HEK293 (cell line): ENCODE measurements at regions not wholly inside any gene's neighbourhood (a gene's known extent, or its start where the extent isn't known, plus 50 kb on each side); places are given as distances from the start of the nearest gene placed in this dataset.

Source experiments
- CTCF ChIA-PET: fragments of 350-600 bp; formaldehyde crosslinking; extraction: SDS; loops from one replicate; lab custom pipeline; 2021; ENCODE audit warnings: antibody characterized with exemption; lab: Yijun Ruan, JAX
- POLR2A ChIA-PET: fragments of 300-600 bp; formaldehyde crosslinking; extraction: SDS; loops from one replicate; lab custom pipeline; 2020; ENCODE audit warnings: antibody characterized with exemption, inconsistent platforms; lab: Yijun Ruan, JAX
- H3K27ac ChIP-seq: fragments of 200-500 bp; sonication (Bioruptor generic); 2 replicates; pipeline ENCODE4 v1.5.1; 2014; ENCODE audit warnings: low read depth, low read length, control low read depth, inconsistent platforms; ENCODE audit errors: extremely low read depth
- H3K36me3 ChIP-seq, 2 experiments: fragments of 200-500 bp in 1 of 2; sonication (Bioruptor generic) in 1 of 2; 1 replicate in 1 of 2; 2 replicates in 1 of 2; pipeline ENCODE4 v1.5.1; 2014 to 2017; ENCODE audit warnings: inconsistent platforms in 2 of 2, low read length in 2 of 2; ENCODE audit not compliant: control insufficient read depth in 2 of 2, insufficient read depth in 1 of 2
- H3K4me1 ChIP-seq: fragments of 200-500 bp; sonication (Bioruptor generic); 2 replicates; pipeline ENCODE4 v1.5.1; 2014; ENCODE audit warnings: mild to moderate bottlenecking, low read length, inconsistent platforms; ENCODE audit not compliant: control insufficient read depth, insufficient read depth
- H3K4me3 ChIP-seq: 2 replicates; pipeline ENCODE4 v1.5.1; 2011; ENCODE audit warnings: low read depth, mild to moderate bottlenecking, control low read depth, low read length, moderate library complexity
- H3K9me3 ChIP-seq: fragments of 200-500 bp; sonication (Bioruptor generic); 2 replicates; pipeline ENCODE4 v1.5.1; 2014; ENCODE audit warnings: low read depth, low read length, inconsistent platforms; ENCODE audit not compliant: control insufficient read depth, insufficient read depth
- EGR2 ChIP-seq: fragments of 450-650 bp; formaldehyde crosslinking; IDR thresholded peaks from 2 replicates; pipeline ENCODE4 v1.5.1; 2016; ENCODE audit warnings: low read depth, missing biosample characterization, missing genetic modification characterization
- ELK4 ChIP-seq: IDR thresholded peaks from 2 replicates; pipeline ENCODE4 v1.6.1; 2011; ENCODE audit warnings: mild to moderate bottlenecking, low read depth, low read length, borderline replicate concordance
- GLI2 ChIP-seq: fragments of 450-650 bp; formaldehyde crosslinking; IDR thresholded peaks from 2 replicates; pipeline ENCODE4; 2017; ENCODE audit warnings: missing biosample characterization, missing genetic modification characterization, low read depth, borderline replicate concordance
- KLF8 ChIP-seq: fragments of 450-650 bp; formaldehyde crosslinking; IDR thresholded peaks from 2 replicates; pipeline ENCODE4 v1.5.1; 2016; ENCODE audit warnings: missing biosample characterization, missing genetic modification characterization
- TSHZ1 ChIP-seq: fragments of 450-650 bp; formaldehyde crosslinking; IDR thresholded peaks from 2 replicates; pipeline ENCODE4 v1.5.1; 2016; ENCODE audit warnings: missing biosample characterization, missing genetic modification characterization, borderline replicate concordance
- ZBTB11 ChIP-seq: fragments of 450-650 bp; formaldehyde crosslinking; conservative IDR thresholded peaks from 2 replicates; pipeline ENCODE4 v1.5.1; 2016; ENCODE audit warnings: low read depth, missing biosample characterization, missing genetic modification characterization
- ZNF426 ChIP-seq: fragments of 450-650 bp; formaldehyde crosslinking; IDR thresholded peaks from 2 replicates; pipeline ENCODE4 v1.5.1; 2017; ENCODE audit warnings: missing biosample characterization, missing genetic modification characterization, mild to moderate bottlenecking, inconsistent platforms, moderate library complexity
- ZNF518A ChIP-seq: fragments of 450-650 bp; formaldehyde crosslinking; conservative IDR thresholded peaks from 2 replicates; pipeline ENCODE4 v1.5.1; 2016; ENCODE audit warnings: low read depth, missing biosample characterization, missing genetic modification characterization
- ZNF600 ChIP-seq: fragments of 450-650 bp; formaldehyde crosslinking; IDR thresholded peaks from 2 replicates; pipeline ENCODE4 v1.5.1; 2016; ENCODE audit warnings: missing biosample characterization, missing genetic modification characterization
- ZNF670 ChIP-seq: fragments of 450-650 bp; formaldehyde crosslinking; IDR thresholded peaks from 2 replicates; pipeline ENCODE4 v1.5.1; 2016; ENCODE audit warnings: missing biosample characterization, missing genetic modification characterization, low read depth
- ZNF701 ChIP-seq: fragments of 450-650 bp; formaldehyde crosslinking; IDR thresholded peaks from 2 replicates; pipeline ENCODE4 v1.5.1; 2016; ENCODE audit warnings: missing biosample characterization, missing genetic modification characterization
- ZNF843 ChIP-seq: fragments of 450-650 bp; formaldehyde crosslinking; IDR thresholded peaks from 2 replicates; pipeline ENCODE4 v1.5.1; 2016; ENCODE audit warnings: missing biosample characterization, missing genetic modification characterization
- TF ChIP-seq, protein P1 (sequence below): fragments of 450-650 bp; formaldehyde crosslinking; IDR thresholded peaks from 2 replicates; pipeline ENCODE4 v1.5.1; 2016; ENCODE audit warnings: missing biosample characterization, missing genetic modification characterization

DNA sequence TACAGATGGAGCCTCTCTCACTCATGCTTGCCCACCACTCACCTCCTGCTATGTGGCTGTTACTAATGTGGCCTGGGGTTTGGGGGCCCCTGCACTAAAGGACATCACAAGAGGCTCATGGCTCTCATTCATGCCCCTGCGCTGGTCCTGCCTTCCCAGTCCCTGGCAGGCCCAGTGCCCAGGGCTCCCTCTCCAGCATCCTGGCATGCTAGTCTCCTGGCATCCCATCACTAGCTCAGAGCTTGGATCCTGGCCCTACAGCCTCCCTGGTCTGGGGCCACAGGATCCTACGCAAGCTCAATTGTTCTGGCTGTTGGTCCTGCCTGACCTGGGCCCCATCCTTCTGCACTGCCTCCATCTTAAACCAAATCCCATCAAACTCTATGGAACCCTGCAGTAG is 685.4 kb downstream of the PTPRU start:
- H3K4me3 ChIP-seq: no peak overlapping the region
- no peak for TF ChIP-seq ZBTB11 (tag by site-specific recombination)
- TF ChIP-seq TSHZ1: no peak
- no peak for TF ChIP-seq ZNF670 (tag by site-specific recombination)
- no peak for TF ChIP-seq GLI2 (tag by site-specific recombination)
- TF ChIP-seq EGR2 (tag by site-specific recombination): no peak
- TF ChIP-seq, protein P1, sequence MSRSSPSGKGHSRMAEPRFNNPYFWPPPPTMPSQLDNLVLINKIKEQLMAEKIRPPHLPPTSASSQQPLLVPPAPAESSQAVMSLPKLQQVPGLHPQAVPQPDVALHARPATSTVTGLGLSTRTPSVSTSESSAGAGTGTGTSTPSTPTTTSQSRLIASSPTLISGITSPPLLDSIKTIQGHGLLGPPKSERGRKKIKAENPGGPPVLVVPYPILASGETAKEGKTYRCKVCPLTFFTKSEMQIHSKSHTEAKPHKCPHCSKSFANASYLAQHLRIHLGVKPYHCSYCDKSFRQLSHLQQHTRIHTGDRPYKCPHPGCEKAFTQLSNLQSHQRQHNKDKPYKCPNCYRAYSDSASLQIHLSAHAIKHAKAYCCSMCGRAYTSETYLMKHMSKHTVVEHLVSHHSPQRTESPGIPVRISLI: no peak
- TF ChIP-seq ZNF701 (tag by site-specific recombination): no peak
- TF ChIP-seq ZNF518A (tag by site-specific recombination): no peak
- TF ChIP-seq ZNF600 (tag by site-specific recombination): no peak
- TF ChIP-seq, all 188 proteins: peak for 0
- ChIA-PET POLR2A (no interaction called here), CTCF (no interaction called here)
- Histone ChIP-seq H3K9me3 (no peaks in the 10 kb centered on the region), H3K36me3 (no peaks in the 10 kb centered on the region), H3K4me1 (no peaks in the 10 kb centered on the region), H3K27ac (no peak overlapping the region)

GRCh38 chr1:29920784-29921183 is 684.5 kb downstream of the PTPRU start:
- Histone ChIP-seq H3K36me3 (no peaks in the 10 kb centered on the region), H3K27ac (no peak overlapping the region), H3K4me3 (no peak overlapping the region), H3K4me1 (no peaks in the 10 kb centered on the region), H3K9me3 (no peaks in the 10 kb centered on the region)
- TF ChIP-seq ZNF426 (tag by site-specific recombination) (no peak), KLF8 (tag by site-specific recombination) (no peak), ELK4 (no peak), ZNF843 (no peak)
- CTCF ChIA-PET: no interaction called here
- POLR2A ChIA-PET: no interaction called here
